NCI-H526 treated with DMSO at 0.1 percent for 48 hours (cell line): ENCODE measurements at regions not wholly inside any gene's neighbourhood (a gene's known extent, or its start where the extent isn't known, plus 50 kb on each side); places are given as distances from the start of the nearest gene placed in this dataset.

Source experiments
- DNase-seq: peaks from one replicate; lab custom pipeline; 2025; lab: John Stamatoyannopoulos, UW

DNA sequence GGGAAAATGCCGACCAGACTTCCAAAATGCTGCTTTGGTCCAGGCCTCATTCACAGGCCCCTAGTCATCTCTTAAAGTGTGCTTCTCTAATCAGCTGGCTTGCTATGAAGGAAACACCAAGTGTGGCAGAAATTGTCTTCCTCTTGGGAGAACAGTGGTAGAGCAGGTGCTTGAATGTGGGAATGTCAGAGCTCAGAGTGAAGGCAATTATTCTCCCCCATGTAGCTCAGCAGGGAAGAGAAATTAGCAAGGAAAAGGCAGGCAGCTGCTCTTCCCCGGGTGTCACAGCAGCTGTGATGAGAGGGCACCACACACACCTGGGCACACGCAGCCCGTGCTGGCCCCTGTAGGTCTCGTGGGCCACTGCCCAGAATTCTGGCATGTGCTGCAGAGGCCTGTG, 358.5 kb downstream of the WDR72 start:
- DNase-seq: no peak

- no peak for DNase-seq
These were observed 362.3 kb downstream of the WDR72 start for GRCh38 chr15:53397041-53397616.

GRCh38 chr15:53395871-53396270, 363.6 kb downstream of the WDR72 start:
- DNase-seq: no peak

DNA sequence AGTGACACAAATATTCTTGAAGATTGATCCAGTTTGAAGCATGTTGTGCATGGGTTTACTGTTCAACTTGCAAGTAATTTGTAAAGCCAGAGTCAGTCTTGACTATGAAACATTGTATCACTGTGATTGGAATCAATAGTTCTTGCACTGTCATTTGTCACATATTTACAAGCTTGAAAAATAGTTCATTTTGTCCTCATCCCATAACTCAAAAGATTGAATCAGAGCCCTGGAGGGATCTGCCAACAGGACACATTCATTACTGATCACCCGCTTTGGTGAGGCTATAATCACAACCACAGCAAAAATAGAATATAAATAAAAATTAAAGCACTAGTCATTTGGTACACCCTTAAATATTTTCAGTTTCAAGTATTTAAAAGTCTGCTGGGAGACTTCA, 368.9 kb downstream of the WDR72 start:
- no peak for DNase-seq

GRCh38 chr15:53389271-53390037, 370.0 kb downstream of the WDR72 start:
- DNase-seq: no peak

GRCh38 chr15:53384417-53384816, 375.0 kb downstream of the WDR72 start:
- DNase-seq: peak; percentile 6

GRCh38 chr15:53378096-53378800, 381.2 kb downstream of the WDR72 start:
- DNase-seq: no peak

DNA sequence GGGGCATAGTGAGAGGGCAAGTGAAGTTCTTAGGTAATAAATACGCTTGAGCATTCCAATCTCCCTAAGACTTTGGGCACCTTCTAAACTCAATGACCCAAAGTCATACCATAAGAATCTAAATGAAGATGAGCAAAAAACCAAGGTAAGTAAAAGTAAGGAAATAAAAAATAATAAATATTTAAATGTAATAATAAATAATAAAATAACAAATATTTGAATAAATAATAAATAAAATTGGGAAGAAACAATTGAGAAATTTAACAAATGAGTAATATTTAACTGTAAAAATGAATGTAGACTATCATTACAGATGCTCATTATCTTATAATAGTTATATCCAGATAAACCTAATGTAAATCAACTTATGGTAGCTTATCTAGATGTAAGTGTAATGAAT, 391.7 kb downstream of the WDR72 start:
- no peak for DNase-seq

DNA sequence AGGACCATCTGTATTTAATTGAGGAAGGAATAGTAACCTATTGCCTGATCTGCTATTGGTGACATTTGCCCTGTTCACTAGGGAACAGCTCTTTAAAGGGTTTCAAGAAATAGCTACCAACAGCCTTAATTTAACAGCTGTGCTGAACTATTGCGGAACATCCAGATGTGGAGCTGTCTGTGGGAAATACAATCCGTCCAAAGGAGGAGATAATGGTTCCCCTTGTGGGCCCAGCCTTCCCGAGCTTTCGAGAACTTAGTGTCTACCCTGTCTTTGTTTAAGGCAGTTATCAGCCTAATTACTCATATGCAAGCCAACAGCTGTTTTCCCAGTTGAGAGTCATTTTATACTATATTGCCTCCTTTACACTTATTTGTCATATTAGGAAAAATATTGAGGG, 398.6 kb downstream of the WDR72 start:
- no peak for DNase-seq

- no peak for DNase-seq
These were observed 400.4 kb downstream of the WDR72 start for GRCh38 chr15:53359038-53359437.

DNA sequence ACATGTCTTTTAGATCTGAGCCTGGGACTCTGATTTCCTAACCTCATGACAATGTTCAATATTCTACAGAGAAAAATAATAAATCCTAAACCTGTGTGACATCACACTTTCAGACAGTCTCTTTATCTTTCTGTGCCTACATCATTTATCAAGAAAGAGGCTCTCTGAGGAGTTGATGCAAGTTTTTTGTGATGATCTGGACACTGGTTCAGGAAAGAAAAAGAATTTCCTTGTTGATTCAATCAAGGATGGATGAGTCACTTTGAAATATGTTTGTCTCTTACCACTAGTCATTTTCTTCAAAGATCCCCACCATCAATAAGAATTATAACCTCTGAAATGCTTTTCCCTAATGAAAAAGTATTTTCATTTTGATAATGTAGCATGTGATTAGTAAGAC, 404.6 kb downstream of the WDR72 start:
- DNase-seq: no peak

DNA sequence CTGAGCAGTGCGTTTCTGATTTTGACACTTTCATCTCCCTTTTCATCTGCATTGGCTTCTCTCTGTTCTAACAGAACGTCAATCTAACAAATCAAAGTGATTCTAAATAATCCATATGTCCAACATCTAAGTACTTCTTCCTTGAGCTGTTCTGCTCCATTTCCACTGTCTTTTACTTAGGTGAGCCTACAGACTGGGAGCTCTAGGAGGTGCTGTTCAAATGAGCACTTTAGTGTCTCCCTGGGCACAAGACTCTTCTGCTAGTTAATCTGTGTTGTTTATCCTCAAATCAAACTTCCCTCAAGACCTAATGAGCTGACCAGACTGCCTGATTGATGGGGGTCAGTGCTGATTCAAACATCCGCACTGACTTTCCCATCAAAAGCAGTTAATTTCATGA, 408.1 kb downstream of the WDR72 start:
- no peak for DNase-seq

- DNase-seq: no peak
These were observed 412.9 kb downstream of the WDR72 start for GRCh38 chr15:53346583-53346982.

- no peak for DNase-seq
These were observed 427.9 kb downstream of the WDR72 start for GRCh38 chr15:53331328-53332190.

GRCh38 chr15:53328341-53328740, 431.1 kb downstream of the WDR72 start:
- no peak for DNase-seq

DNA sequence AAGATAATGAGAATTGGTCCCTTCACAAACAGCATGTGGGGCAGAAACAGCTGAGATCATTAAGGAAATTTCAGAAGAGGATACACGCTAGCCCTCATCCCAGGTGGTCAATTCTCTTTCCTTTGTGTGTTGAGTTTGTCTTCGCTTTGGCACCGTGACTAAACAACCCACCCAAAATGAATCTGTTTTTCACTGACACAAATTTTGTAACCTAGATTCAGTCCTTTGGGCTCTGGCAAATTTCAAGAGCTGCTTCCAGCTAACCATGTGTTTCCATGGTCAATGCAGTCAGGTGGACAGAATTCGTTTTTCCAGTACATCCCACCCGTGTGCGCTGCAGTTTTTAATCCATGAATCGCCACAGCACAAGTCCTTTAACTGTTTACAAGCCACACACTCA, 435.4 kb downstream of the WDR72 start:
- no peak for DNase-seq

DNA sequence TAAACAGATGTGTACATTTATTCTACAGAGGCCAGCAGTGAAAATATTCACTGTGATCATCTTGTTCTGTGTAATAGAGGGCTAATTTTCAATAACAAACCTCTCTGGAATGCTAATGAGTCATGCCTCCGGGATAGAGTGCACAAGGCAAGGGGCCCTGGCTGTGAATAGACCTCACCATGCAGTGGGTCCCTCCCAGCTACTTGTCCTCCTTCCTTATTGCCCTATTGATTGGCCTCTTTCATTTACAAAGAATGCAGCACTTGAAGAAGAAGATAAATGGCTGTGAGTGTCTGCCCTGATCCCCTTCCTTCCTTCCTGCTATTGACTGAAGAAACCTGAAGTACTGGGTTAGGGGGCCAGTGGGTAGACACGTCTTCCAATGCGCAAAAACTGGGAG, 436.3 kb downstream of the WDR72 start:
- no peak for DNase-seq

DNA sequence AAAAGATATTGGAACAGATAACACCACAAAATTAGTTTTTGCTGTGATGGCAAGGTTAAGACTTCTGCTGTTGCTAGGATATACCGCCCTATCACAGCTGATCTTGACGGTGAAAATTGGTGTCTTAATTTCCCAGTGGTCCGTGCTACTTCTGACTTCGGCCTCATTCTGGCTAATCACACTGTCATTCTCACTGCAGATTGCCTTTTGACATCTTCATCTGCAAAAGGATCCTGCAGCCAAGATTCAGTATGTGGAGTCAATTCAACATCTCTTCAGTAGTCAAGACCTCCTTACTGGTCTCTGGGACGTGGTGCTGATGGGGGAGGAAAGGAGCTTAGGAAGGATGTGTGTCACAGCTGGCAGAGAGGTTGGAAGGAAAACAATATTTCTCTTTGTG, 438.6 kb downstream of the WDR72 start:
- DNase-seq: no peak

- DNase-seq: no peak
These were observed 446.8 kb downstream of the WDR72 start for GRCh38 chr15:53312707-53313106.

DNA sequence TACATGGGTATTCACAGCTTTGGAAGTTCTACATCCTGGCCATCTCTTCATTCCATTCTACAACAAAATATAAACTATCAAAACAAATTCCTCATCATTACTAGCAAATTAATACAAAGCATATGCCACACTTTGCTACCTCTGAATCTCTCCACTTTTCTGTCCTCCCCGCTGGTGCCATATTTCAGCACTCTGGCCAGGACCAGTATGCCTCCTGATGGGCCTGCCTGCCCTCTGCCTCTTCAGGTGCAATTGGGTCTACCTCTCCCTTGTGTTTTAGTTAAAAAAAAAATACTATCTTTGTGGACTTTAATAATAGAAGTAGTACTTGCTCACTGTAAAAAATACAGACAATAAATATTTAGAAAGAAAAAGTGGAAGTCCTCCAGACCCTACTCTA, 448.8 kb downstream of the WDR72 start:
- no peak for DNase-seq

DNA sequence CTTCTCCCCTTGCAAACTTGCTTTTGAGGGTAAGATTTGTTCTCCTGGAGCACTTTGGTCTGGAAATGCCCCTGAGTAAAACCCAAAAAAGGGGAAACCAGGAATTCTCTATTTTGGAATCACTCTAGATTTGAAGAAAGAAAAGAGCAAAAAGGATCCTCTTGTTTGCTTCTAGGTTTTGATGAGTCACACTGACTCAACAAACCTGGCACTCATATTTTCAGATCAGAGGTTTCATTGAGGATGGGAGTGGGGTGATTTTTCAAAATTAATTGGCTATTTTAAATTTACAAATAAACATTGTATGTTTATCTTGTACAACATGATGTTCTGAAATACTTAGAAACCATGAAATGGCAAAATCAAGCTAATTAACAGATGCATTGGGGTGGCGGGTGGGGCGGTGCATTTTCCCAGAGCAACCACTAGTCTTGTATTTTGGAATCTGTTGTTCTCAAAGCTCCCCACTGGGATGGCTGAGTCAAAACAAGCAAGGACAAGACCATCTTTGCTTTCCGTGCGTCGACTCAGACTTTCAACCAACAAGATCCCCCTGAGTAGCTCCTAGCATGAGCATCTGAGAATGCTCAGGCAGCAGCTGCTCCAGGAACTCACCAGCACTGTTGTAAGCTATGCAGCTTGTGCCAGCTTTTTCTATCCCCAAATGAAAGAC, 451.4 kb downstream of the WDR72 start:
- DNase-seq: no peak

GRCh38 chr15:53305554-53305953, 453.9 kb downstream of the WDR72 start:
- DNase-seq: no peak
